PC-3 (cell line): ENCODE measurements at regions not wholly inside any gene's neighbourhood (a gene's known extent, or its start where the extent isn't known, plus 50 kb on each side); places are given as distances from the start of the nearest gene placed in this dataset.

Experiments used
- ATAC-seq: fragments of 200-7000 bp; cut with Tn5 transposase; 2 replicates; pipeline ENCODE4 v1.9.1; 2020; ENCODE audit warnings: mild to moderate bottlenecking, moderate library complexity
- BruUV-seq: library from RNA; stranded (reverse); fragments of 400-500 nt; replicated peaks from 2 replicates; lab custom pipeline; 2021; lab: Mats Ljungman, UMichigan
- CTCF ChIA-PET: fragments of 300-600 bp; sonication (Branson Sonifier 250); formaldehyde crosslinking; loops from one replicate; lab custom pipeline; 2022; ENCODE audit warnings: antibody characterized with exemption; lab: Charles Lee
- POLR2A ChIA-PET: fragments of 300-600 bp; sonication (Branson Sonifier 250); formaldehyde crosslinking; loops from one replicate; lab custom pipeline; 2022; ENCODE audit warnings: antibody characterized with exemption; ENCODE audit not compliant: unreplicated experiment; lab: Charles Lee
- DNase-seq: peaks from one replicate; pipeline ENCODE4 v3.0.0-alpha.2; 2015
- H2AFZ ChIP-seq: fragments of 300-600 bp; sonication (generic); 2 replicates; pipeline ENCODE4 v1.6.0; 2016; ENCODE audit warnings: antibody characterized with exemption, low read length
- H3F3A ChIP-seq: fragments of 300-600 bp; sonication (generic); one replicate; pipeline ENCODE4 v1.6.0; 2017; ENCODE audit warnings: antibody characterized with exemption, low read length, control low read depth, mild to moderate bottlenecking; ENCODE audit not compliant: unreplicated experiment
- H3K27ac ChIP-seq: fragments of 300-600 bp; sonication (generic); 2 replicates; pipeline ENCODE4 v1.5.1; 2016; ENCODE audit warnings: mild to moderate bottlenecking, low read length
- H3K27me3 ChIP-seq: fragments of 300-600 bp; sonication (generic); 2 replicates; pipeline ENCODE4 v1.6.1; 2016; ENCODE audit warnings: low read length, mixed read lengths
- H3K36me3 ChIP-seq: fragments of 300-600 bp; sonication (generic); 2 replicates; pipeline ENCODE4 v1.6.1; 2016; ENCODE audit warnings: low read depth, mixed run types, low read length, mixed read lengths
- H3K4me1 ChIP-seq: fragments of 300-600 bp; sonication (generic); 2 replicates; pipeline ENCODE4 v1.5.1; 2016; ENCODE audit warnings: low read length; ENCODE audit not compliant: insufficient read depth
- H3K4me2 ChIP-seq: fragments of 300-600 bp; sonication (generic); 2 replicates; pipeline ENCODE4 v1.6.0; 2016; ENCODE audit warnings: low read length
- H3K4me3 ChIP-seq: fragments of 300-600 bp; sonication (generic); 2 replicates; pipeline ENCODE4 v1.5.1; 2016; ENCODE audit warnings: mild to moderate bottlenecking, low read length, mixed read lengths
- H3K79me2 ChIP-seq: fragments of 300-600 bp; sonication (generic); 2 replicates; pipeline ENCODE4 v1.6.1; 2017; ENCODE audit warnings: low read length, mixed read lengths
- H3K9ac ChIP-seq: fragments of 300-600 bp; sonication (generic); 2 replicates; pipeline ENCODE4 v1.6.0; 2016; ENCODE audit warnings: mild to moderate bottlenecking, low read length
- H3K9me2 ChIP-seq: fragments of 300-600 bp; sonication (generic); replicated peaks from 2 replicates; pipeline ENCODE4 v1.6.1; 2016; ENCODE audit warnings: mixed run types, low read length, mixed read lengths
- H3K9me3 ChIP-seq: fragments of 300-600 bp; sonication (generic); 2 replicates; pipeline ENCODE4 v1.6.1; 2016; ENCODE audit warnings: low read length, mixed read lengths
- H4K20me1 ChIP-seq: fragments of 300-600 bp; sonication (generic); 2 replicates; pipeline ENCODE4 v1.6.1; 2016; ENCODE audit warnings: low read length, mixed read lengths
- CTCF ChIP-seq: fragments of 300-600 bp; sonication (generic); conservative IDR thresholded peaks from 2 replicates; pipeline ENCODE4 v1.5.1; 2017; ENCODE audit warnings: antibody characterized with exemption, low read depth, mild to moderate bottlenecking, low read length
- EZH2 ChIP-seq: fragments of 300-600 bp; sonication (generic); IDR thresholded peaks from one replicate; pipeline ENCODE4 v1.6.1; 2017; ENCODE audit warnings: antibody characterized with exemption, mild to moderate bottlenecking, low read length; ENCODE audit not compliant: unreplicated experiment
- EZH2phosphoT487 ChIP-seq: fragments of 300-600 bp; sonication (generic); IDR thresholded peaks from 2 replicates; pipeline ENCODE4 v1.6.1; 2018; ENCODE audit warnings: mild to moderate bottlenecking, antibody characterized with exemption, low read length, borderline replicate concordance
- intact Hi-C: fragments of 100-400 bp; cut with micrococcal nuclease; formaldehyde crosslinking; loops from 2 replicates; pipeline ENCODE4 v1.9.0; 2023

- no peak overlapping the region for H2AFZ ChIP-seq
- no peaks in the 10 kb centered on the region for H3K9me2 ChIP-seq
- no peak overlapping the region for H3K4me3 ChIP-seq
- POLR2A ChIA-PET = no interaction called here
- H4K20me1 ChIP-seq = no peaks in the 10 kb centered on the region
- no peaks in the 10 kb centered on the region for H3F3A ChIP-seq
- TF ChIP-seq CTCF (no peak), EZH2phosphoT487 (no peak), EZH2 (no peak)
- no peak overlapping the region for H3K9ac ChIP-seq
- H3K27me3 ChIP-seq = no peaks in the 10 kb centered on the region
- DNase-seq = no peak
- no peak overlapping the region for H3K4me2 ChIP-seq
- H3K4me1 ChIP-seq = no peaks in the 10 kb centered on the region
- no peaks in the 10 kb centered on the region for H3K36me3 ChIP-seq
- H3K79me2 ChIP-seq = no peaks in the 10 kb centered on the region
- BruUV-seq = no TSS peak
- ATAC-seq = no peak
- H3K27ac ChIP-seq = no peak overlapping the region
- H3K9me3 ChIP-seq = no peaks in the 10 kb centered on the region
- CTCF ChIA-PET = no interaction called here
- intact Hi-C loops = no loop called here
Measured at GRCh38 chr5:26761446-26761845, 276.9 kb downstream of the CDH9 start.

GRCh38 chr5:26761045-26761444, 277.3 kb downstream of the CDH9 start:
- Histone ChIP-seq H3K4me1 (no peaks in the 10 kb centered on the region), H4K20me1 (no peaks in the 10 kb centered on the region), H3K4me2 (no peak overlapping the region), H3K36me3 (no peaks in the 10 kb centered on the region), H3K9ac (no peak overlapping the region), H3K27me3 (no peaks in the 10 kb centered on the region), H3K79me2 (no peaks in the 10 kb centered on the region), H3F3A (no peaks in the 10 kb centered on the region), H3K9me3 (no peaks in the 10 kb centered on the region), H3K27ac (no peak overlapping the region), H3K4me3 (no peak overlapping the region), H3K9me2 (no peaks in the 10 kb centered on the region), H2AFZ (no peak overlapping the region)
- BruUV-seq = no TSS peak
- ChIA-PET POLR2A (no interaction called here), CTCF (no interaction called here)
- DNase-seq (no peak), ATAC-seq (no peak)
- no peak for TF ChIP-seq CTCF
- intact Hi-C loops = no loop called here

GRCh38 chr5:26757941-26758340, 280.4 kb downstream of the CDH9 start:
- Histone ChIP-seq H3K9me3 (no peaks in the 10 kb centered on the region), H3K27me3 (no peaks in the 10 kb centered on the region), H3K4me1 (no peaks in the 10 kb centered on the region), H3K79me2 (no peaks in the 10 kb centered on the region), H3F3A (no peaks in the 10 kb centered on the region), H3K4me3 (no peak overlapping the region), H3K4me2 (no peak overlapping the region), H4K20me1 (no peaks in the 10 kb centered on the region), H3K36me3 (no peaks in the 10 kb centered on the region), H3K9ac (no peak overlapping the region), H2AFZ (peak overlapping the region; percentile 8; the same call in 1 of the 2 replicates), H3K9me2 (no peaks in the 10 kb centered on the region; the same call in 1 of the 2 replicates), H3K27ac (no peak overlapping the region)
- ATAC-seq (peak; percentile 43), DNase-seq (peak; percentile 54)
- intact Hi-C loops = no loop called here
- no peak for TF ChIP-seq EZH2
- no peak for TF ChIP-seq EZH2phosphoT487
- no peak for TF ChIP-seq CTCF
- CTCF ChIA-PET = no interaction called here
- POLR2A ChIA-PET = no interaction called here
- BruUV-seq = no TSS peak
